ENCODE measurements at regions not wholly inside any gene's neighbourhood (a gene's known extent, or its start where the extent isn't known, plus 50 kb on each side); places are given as distances from the start of the nearest gene placed in this dataset.

- DNase-seq (ENCODE audit: low spot score) (no peak), ATAC-seq (no peak)
- no peaks in the 10 kb centered on the region for H3K27me3 Mint-ChIP-seq (ENCODE audit: low read depth)
- no peak overlapping the region for H3K4me3 Mint-ChIP-seq
- CTCF ChIA-PET, result no interaction called here
- peaks cover 26% of the 10 kb centered on the region for H3K9me3 Mint-ChIP-seq
- H3K27ac Mint-ChIP-seq, result no peak overlapping the region
- POLR2A ChIA-PET, result no interaction called here
- TF ChIP-seq JAZF1 (CRISPR knock-in tag; IDR thresholded peaks at IDR 0.05) (no peak), ZNF121 (CRISPR knock-in tag; IDR thresholded peaks at IDR 0.05) (no peak), FOXP1 (CRISPR knock-in tag; IDR thresholded peaks at IDR 0.05; ENCODE audit: borderline replicate concordance) (no peak), TEAD4 (CRISPR knock-in tag; IDR thresholded peaks at IDR 0.05) (no peak)
- peaks cover 6% of the 10 kb centered on the region for H3K4me1 Mint-ChIP-seq
- H3K36me3 Mint-ChIP-seq, result no peaks in the 10 kb centered on the region
These were observed 240.2 kb upstream of the ADAMTS3 start for GRCh38 chr4:72809208-72809607.

GRCh38 chr4:72805284-72805683 lies 236.3 kb upstream of the ADAMTS3 start:
- Mint-ChIP-seq H3K27ac (no peak overlapping the region), H3K4me1 (peaks cover 6% of the 10 kb centered on the region), H3K27me3 (ENCODE audit: low read depth) (no peaks in the 10 kb centered on the region), H3K4me3 (no peak overlapping the region), H3K9me3 (peaks cover 18% of the 10 kb centered on the region), H3K36me3 (no peaks in the 10 kb centered on the region)
- DNase-seq (ENCODE audit: low spot score), result no peak
- ChIA-PET POLR2A (no interaction called here), CTCF (no interaction called here)
- ATAC-seq, result no peak
- no peak for TF ChIP-seq GABPB1 (CRISPR knock-in tag; IDR thresholded peaks at IDR 0.05)
- TF ChIP-seq NR1H2 (CRISPR knock-in tag; IDR thresholded peaks at IDR 0.05), result no peak
- TF ChIP-seq AR (CRISPR knock-in tag; IDR thresholded peaks at IDR 0.05), result no peak
- TF ChIP-seq, protein P1, sequence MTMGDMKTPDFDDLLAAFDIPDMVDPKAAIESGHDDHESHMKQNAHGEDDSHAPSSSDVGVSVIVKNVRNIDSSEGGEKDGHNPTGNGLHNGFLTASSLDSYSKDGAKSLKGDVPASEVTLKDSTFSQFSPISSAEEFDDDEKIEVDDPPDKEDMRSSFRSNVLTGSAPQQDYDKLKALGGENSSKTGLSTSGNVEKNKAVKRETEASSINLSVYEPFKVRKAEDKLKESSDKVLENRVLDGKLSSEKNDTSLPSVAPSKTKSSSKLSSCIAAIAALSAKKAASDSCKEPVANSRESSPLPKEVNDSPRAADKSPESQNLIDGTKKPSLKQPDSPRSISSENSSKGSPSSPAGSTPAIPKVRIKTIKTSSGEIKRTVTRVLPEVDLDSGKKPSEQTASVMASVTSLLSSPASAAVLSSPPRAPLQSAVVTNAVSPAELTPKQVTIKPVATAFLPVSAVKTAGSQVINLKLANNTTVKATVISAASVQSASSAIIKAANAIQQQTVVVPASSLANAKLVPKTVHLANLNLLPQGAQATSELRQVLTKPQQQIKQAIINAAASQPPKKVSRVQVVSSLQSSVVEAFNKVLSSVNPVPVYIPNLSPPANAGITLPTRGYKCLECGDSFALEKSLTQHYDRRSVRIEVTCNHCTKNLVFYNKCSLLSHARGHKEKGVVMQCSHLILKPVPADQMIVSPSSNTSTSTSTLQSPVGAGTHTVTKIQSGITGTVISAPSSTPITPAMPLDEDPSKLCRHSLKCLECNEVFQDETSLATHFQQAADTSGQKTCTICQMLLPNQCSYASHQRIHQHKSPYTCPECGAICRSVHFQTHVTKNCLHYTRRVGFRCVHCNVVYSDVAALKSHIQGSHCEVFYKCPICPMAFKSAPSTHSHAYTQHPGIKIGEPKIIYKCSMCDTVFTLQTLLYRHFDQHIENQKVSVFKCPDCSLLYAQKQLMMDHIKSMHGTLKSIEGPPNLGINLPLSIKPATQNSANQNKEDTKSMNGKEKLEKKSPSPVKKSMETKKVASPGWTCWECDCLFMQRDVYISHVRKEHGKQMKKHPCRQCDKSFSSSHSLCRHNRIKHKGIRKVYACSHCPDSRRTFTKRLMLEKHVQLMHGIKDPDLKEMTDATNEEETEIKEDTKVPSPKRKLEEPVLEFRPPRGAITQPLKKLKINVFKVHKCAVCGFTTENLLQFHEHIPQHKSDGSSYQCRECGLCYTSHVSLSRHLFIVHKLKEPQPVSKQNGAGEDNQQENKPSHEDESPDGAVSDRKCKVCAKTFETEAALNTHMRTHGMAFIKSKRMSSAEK (CRISPR knock-in tag; IDR thresholded peaks at IDR 0.05; ENCODE audit: borderline replicate concordance), result no peak
- TF ChIP-seq NR3C1 (CRISPR knock-in tag; conservative IDR thresholded peaks at IDR 0.05; ENCODE audit: low read depth), result no peak
- TF ChIP-seq ELF4 (CRISPR knock-in tag; IDR thresholded peaks at IDR 0.05; ENCODE audit: low read depth), result no peak
- TF ChIP-seq PREB (CRISPR knock-in tag; IDR thresholded peaks at IDR 0.05; ENCODE audit: borderline replicate concordance), result no peak
- TF ChIP-seq, protein P2, sequence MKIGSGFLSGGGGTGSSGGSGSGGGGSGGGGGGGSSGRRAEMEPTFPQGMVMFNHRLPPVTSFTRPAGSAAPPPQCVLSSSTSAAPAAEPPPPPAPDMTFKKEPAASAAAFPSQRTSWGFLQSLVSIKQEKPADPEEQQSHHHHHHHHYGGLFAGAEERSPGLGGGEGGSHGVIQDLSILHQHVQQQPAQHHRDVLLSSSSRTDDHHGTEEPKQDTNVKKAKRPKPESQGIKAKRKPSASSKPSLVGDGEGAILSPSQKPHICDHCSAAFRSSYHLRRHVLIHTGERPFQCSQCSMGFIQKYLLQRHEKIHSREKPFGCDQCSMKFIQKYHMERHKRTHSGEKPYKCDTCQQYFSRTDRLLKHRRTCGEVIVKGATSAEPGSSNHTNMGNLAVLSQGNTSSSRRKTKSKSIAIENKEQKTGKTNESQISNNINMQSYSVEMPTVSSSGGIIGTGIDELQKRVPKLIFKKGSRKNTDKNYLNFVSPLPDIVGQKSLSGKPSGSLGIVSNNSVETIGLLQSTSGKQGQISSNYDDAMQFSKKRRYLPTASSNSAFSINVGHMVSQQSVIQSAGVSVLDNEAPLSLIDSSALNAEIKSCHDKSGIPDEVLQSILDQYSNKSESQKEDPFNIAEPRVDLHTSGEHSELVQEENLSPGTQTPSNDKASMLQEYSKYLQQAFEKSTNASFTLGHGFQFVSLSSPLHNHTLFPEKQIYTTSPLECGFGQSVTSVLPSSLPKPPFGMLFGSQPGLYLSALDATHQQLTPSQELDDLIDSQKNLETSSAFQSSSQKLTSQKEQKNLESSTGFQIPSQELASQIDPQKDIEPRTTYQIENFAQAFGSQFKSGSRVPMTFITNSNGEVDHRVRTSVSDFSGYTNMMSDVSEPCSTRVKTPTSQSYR (CRISPR knock-in tag; IDR thresholded peaks at IDR 0.05), result no peak
- TF ChIP-seq ZNF232 (CRISPR knock-in tag; IDR thresholded peaks at IDR 0.05), result no peak
- no peak for TF ChIP-seq ZNF263 (CRISPR knock-in tag; IDR thresholded peaks at IDR 0.05; ENCODE audit: low read depth)
- TF ChIP-seq, protein P3, sequence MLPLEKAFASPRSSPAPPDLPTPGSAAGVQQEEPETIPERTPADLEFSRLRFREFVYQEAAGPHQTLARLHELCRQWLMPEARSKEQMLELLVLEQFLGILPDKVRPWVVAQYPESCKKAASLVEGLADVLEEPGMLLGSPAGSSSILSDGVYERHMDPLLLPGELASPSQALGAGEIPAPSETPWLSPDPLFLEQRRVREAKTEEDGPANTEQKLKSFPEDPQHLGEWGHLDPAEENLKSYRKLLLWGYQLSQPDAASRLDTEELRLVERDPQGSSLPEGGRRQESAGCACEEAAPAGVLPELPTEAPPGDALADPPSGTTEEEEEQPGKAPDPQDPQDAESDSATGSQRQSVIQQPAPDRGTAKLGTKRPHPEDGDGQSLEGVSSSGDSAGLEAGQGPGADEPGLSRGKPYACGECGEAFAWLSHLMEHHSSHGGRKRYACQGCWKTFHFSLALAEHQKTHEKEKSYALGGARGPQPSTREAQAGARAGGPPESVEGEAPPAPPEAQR (CRISPR knock-in tag; IDR thresholded peaks at IDR 0.05), result no peak
- no peak for TF ChIP-seq ATF3 (CRISPR knock-in tag; conservative IDR thresholded peaks at IDR 0.05)
- TF ChIP-seq USF1 (CRISPR knock-in tag; IDR thresholded peaks at IDR 0.05), result no peak
- no peak for TF ChIP-seq ZNF317 (CRISPR knock-in tag; IDR thresholded peaks at IDR 0.05; ENCODE audit: borderline replicate concordance, low read depth)
- no peak for TF ChIP-seq MYBL2 (CRISPR knock-in tag; IDR thresholded peaks at IDR 0.05)
- no peak for TF ChIP-seq CREM (CRISPR knock-in tag; IDR thresholded peaks at IDR 0.05)

Measured in WTC11 (cell line).